CD4-positive, CD25-positive, alpha-beta regulatory T cell (primary cell): ENCODE measurements at regions not wholly inside any gene's neighbourhood (a gene's known extent, or its start where the extent isn't known, plus 50 kb on each side); places are given as distances from the start of the nearest gene placed in this dataset.
"Not testable (repeated sequence)": the region's sequence is repeated elsewhere in the genome, so short reads cannot be mapped to it uniquely, and the experiment has no call there.

Experiments
- ATAC-seq, 2 donors: fragments of 150-1000 bp; cut with Tn5 transposase; one replicate each; pipeline ENCODE4 v1.10.0; 2021; ENCODE audit warnings: low read depth in 2 of 2, moderate number of reproducible peaks in 2 of 2, moderate library complexity in 1 of 2
- DNase-seq, 3 donors: peaks; one replicate each; pipeline versions ENCODE4 v3.0.0 to v3.0.0-alpha.2; 2012 to 2022; ENCODE audit warnings: mixed read lengths in 1 of 3
- H3K27ac ChIP-seq: one replicate; pipeline ENCODE4 v1.7.0; 2013; ENCODE audit warnings: mild to moderate bottlenecking, low read length; ENCODE audit not compliant: insufficient read depth, poor library complexity, severe bottlenecking
- H3K27me3 ChIP-seq: one replicate; pipeline ENCODE4 v1.7.0; 2013; ENCODE audit warnings: low read length; ENCODE audit not compliant: control insufficient read depth, insufficient read depth
- H3K36me3 ChIP-seq: one replicate; pipeline ENCODE4 v1.7.0; 2013; ENCODE audit warnings: mild to moderate bottlenecking, low read length, moderate library complexity; ENCODE audit not compliant: control insufficient read depth, insufficient read depth
- H3K4me1 ChIP-seq: 2 replicates; pipeline ENCODE4 v1.7.0; 2013; ENCODE audit warnings: mild to moderate bottlenecking, low read length; ENCODE audit not compliant: insufficient read depth, control insufficient read depth, poor library complexity, severe bottlenecking
- H3K4me3 ChIP-seq: one replicate; pipeline ENCODE4 v1.7.0; 2013; ENCODE audit warnings: low read depth, mild to moderate bottlenecking, low read length, moderate library complexity
- H3K9me3 ChIP-seq, 2 experiments: 1 replicate in 1 of 2; 2 replicates in 1 of 2; pipeline ENCODE4 v1.7.0; 2013; ENCODE audit warnings: low read length in 2 of 2, mild to moderate bottlenecking in 1 of 2, moderate library complexity in 1 of 2; ENCODE audit not compliant: control insufficient read depth in 2 of 2
- H3K27ac Mint-ChIP-seq, 3 donors: one replicate each; pipeline ENCODE4 v1.8.0; 2020 to 2022; ENCODE audit warnings: mild to moderate bottlenecking in 3 of 3, mixed read lengths in 3 of 3, moderate library complexity in 2 of 3
- H3K27me3 Mint-ChIP-seq: one replicate; pipeline ENCODE4 v1.8.0; 2022; ENCODE audit warnings: mild to moderate bottlenecking, mixed read lengths
- H3K36me3 Mint-ChIP-seq: one replicate; pipeline ENCODE4 v1.8.0; 2020; ENCODE audit warnings: mixed read lengths
- H3K4me1 Mint-ChIP-seq, 4 donors: one replicate each; pipeline ENCODE4 v1.8.0; 2020 to 2022; ENCODE audit warnings: mixed read lengths in 4 of 4, mild to moderate bottlenecking in 1 of 4
- H3K4me3 Mint-ChIP-seq, 4 donors: one replicate each; pipeline ENCODE4 v1.8.0; 2020 to 2022; ENCODE audit warnings: mild to moderate bottlenecking in 4 of 4, mixed read lengths in 4 of 4, moderate library complexity in 3 of 4
- H3K9me3 Mint-ChIP-seq, 7 donors: one replicate each; pipeline ENCODE4 v1.8.0; 2020 to 2022; ENCODE audit warnings: mixed read lengths in 7 of 7, mild to moderate bottlenecking in 3 of 7, moderate library complexity in 2 of 7

DNA sequence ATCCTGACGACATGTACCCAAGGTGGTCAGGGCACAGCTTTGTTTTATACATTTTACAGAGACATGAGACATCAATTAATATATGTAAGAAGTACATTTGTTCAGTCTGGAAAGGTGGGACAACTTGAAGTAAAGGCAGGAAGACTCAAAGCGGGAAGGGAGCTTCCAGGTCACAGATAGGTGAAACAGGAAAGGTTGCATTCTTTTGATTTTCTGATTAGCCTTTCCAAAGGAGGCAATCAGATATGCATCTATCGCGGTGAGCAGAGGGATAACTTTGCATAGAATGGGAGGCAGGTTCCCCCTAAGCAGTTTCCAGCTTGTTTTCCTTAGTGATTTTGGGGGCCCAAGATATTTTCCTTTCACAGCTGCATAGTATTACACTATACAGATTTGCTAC lies 358.4 kb downstream of the GLUD2 start:
- Histone ChIP-seq H3K27me3 (no peaks in the 10 kb centered on the region), H3K9me3 (no peaks in the 10 kb centered on the region), H3K36me3 (no peaks in the 10 kb centered on the region), H3K27ac (no peak overlapping the region), H3K4me3 (no peak overlapping the region), H3K4me1 (no peaks in the 10 kb centered on the region)
- H3K4me1 Mint-ChIP-seq = no peaks in the 10 kb centered on the region
- H3K36me3 Mint-ChIP-seq = no peaks in the 10 kb centered on the region
- no peak overlapping the region for H3K27ac Mint-ChIP-seq
- DNase-seq = no peak
- H3K27me3 Mint-ChIP-seq = no peaks in the 10 kb centered on the region
- peaks cover 0 to 3% (median 0%) of the 10 kb centered on the region in 7 donors for H3K9me3 Mint-ChIP-seq
- no peak for ATAC-seq
- no peak overlapping the region for H3K4me3 Mint-ChIP-seq

- ATAC-seq (no peak), DNase-seq (no peak)
- Mint-ChIP-seq H3K4me3 (no peak overlapping the region), H3K4me1 (no peaks in the 10 kb centered on the region), H3K9me3 (peaks cover 0 to 5% (median 0%) of the 10 kb centered on the region in 7 donors), H3K36me3 (no peaks in the 10 kb centered on the region), H3K27ac (no peak overlapping the region), H3K27me3 (no peaks in the 10 kb centered on the region)
- H3K4me3 ChIP-seq = no peak overlapping the region
- no peaks in the 10 kb centered on the region for H3K9me3 ChIP-seq
- H3K27me3 ChIP-seq = no peaks in the 10 kb centered on the region
- no peak overlapping the region for H3K27ac ChIP-seq
- H3K4me1 ChIP-seq = no peaks in the 10 kb centered on the region
- H3K36me3 ChIP-seq = no peaks in the 10 kb centered on the region
Observed at GRCh38 chrX:121407627-121408026, 360.2 kb downstream of the GLUD2 start.

- H3K4me3 Mint-ChIP-seq, H3K4me3 ChIP-seq, ATAC-seq, H3K4me1 Mint-ChIP-seq, H3K36me3 Mint-ChIP-seq, H3K27ac Mint-ChIP-seq, DNase-seq, H3K9me3 Mint-ChIP-seq, H3K36me3 ChIP-seq, H3K9me3 ChIP-seq, H3K27me3 Mint-ChIP-seq, H3K27me3 ChIP-seq, H3K4me1 ChIP-seq, H3K27ac ChIP-seq: not testable (repeated sequence)
Observed at GRCh38 chrX:121431514-121431913, 384.1 kb downstream of the GLUD2 start.

- Mint-ChIP-seq H3K4me1 (no peaks in the 10 kb centered on the region), H3K27ac (no peak overlapping the region), H3K4me3 (no peak overlapping the region), H3K36me3 (no peaks in the 10 kb centered on the region), H3K27me3 (no peaks in the 10 kb centered on the region), H3K9me3 (peaks cover 0 to 5% (median 0%) of the 10 kb centered on the region in 7 donors)
- DNase-seq = no peak
- Histone ChIP-seq H3K4me1 (no peaks in the 10 kb centered on the region), H3K9me3 (no peaks in the 10 kb centered on the region), H3K27ac (no peak overlapping the region), H3K27me3 (no peaks in the 10 kb centered on the region), H3K36me3 (no peaks in the 10 kb centered on the region), H3K4me3 (no peak overlapping the region)
- ATAC-seq = no peak
Observed at GRCh38 chrX:121433289-121433688, 385.9 kb downstream of the GLUD2 start.

DNA sequence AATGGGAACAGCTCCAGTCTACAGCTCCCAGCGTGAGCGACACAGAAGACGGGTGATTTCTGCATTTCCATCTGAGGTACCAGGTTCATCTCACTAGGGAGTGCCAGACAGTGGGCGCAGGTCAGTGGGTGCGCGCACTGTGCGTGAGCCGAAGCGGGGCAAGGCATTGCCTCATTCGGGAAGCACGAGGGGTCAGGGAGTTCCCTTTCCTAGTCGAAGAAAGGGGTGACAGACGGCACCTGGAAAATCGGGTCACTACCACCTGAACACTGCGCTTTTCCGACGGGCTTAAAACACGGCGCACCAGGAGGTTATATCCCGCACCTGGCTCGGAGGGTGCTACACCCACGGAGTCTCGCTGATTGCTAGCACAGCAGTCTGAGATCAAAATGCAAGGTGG lies 390.3 kb downstream of the GLUD2 start:
- not testable (repeated sequence) for ATAC-seq, H3K36me3 ChIP-seq, H3K27ac Mint-ChIP-seq, H3K36me3 Mint-ChIP-seq, H3K4me1 Mint-ChIP-seq, H3K4me3 ChIP-seq, DNase-seq, H3K27ac ChIP-seq, H3K9me3 Mint-ChIP-seq, H3K27me3 ChIP-seq, H3K27me3 Mint-ChIP-seq, H3K4me1 ChIP-seq, H3K4me3 Mint-ChIP-seq, H3K9me3 ChIP-seq

DNA sequence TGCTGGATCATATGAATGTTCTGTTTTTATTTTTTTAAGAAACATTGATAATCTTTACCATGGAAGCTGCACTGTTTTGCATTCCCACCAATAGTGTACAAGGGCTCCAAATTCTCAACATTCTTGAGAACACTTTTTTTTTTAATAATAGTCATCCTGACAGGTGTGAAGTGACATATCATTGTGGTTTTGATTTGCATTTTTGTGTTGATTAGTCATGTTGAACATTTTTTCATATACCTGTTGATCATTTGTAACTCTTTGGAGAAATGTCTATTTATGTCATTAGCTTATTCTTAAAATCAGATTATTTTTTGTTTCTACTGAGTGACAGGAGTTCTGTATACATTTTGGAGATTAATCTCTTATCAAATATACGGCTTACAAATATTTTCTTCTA lies 408.5 kb downstream of the GLUD2 start:
- no peaks in the 10 kb centered on the region for H3K9me3 ChIP-seq
- Mint-ChIP-seq H3K27me3 (no peaks in the 10 kb centered on the region), H3K4me3 (no peak overlapping the region), H3K9me3 (peaks cover 0 to 2% (median 0%) of the 10 kb centered on the region in 7 donors), H3K27ac (no peak overlapping the region), H3K4me1 (no peaks in the 10 kb centered on the region), H3K36me3 (no peaks in the 10 kb centered on the region)
- H3K27me3 ChIP-seq = no peaks in the 10 kb centered on the region
- DNase-seq = no peak
- no peak for ATAC-seq
- no peak overlapping the region for H3K4me3 ChIP-seq
- no peak overlapping the region for H3K27ac ChIP-seq
- no peaks in the 10 kb centered on the region for H3K4me1 ChIP-seq
- H3K36me3 ChIP-seq = no peaks in the 10 kb centered on the region

GRCh38 chrX:121456315-121456714 lies 408.9 kb downstream of the GLUD2 start:
- ATAC-seq = no peak
- no peak for DNase-seq
- Mint-ChIP-seq H3K4me1 (no peaks in the 10 kb centered on the region), H3K36me3 (no peaks in the 10 kb centered on the region), H3K4me3 (no peak overlapping the region), H3K27ac (no peak overlapping the region), H3K9me3 (peaks cover 0 to 2% (median 0%) of the 10 kb centered on the region in 7 donors), H3K27me3 (no peaks in the 10 kb centered on the region)
- Histone ChIP-seq H3K36me3 (no peaks in the 10 kb centered on the region), H3K4me1 (no peaks in the 10 kb centered on the region), H3K9me3 (no peaks in the 10 kb centered on the region), H3K27me3 (no peaks in the 10 kb centered on the region), H3K27ac (no peak overlapping the region), H3K4me3 (no peak overlapping the region)

DNA sequence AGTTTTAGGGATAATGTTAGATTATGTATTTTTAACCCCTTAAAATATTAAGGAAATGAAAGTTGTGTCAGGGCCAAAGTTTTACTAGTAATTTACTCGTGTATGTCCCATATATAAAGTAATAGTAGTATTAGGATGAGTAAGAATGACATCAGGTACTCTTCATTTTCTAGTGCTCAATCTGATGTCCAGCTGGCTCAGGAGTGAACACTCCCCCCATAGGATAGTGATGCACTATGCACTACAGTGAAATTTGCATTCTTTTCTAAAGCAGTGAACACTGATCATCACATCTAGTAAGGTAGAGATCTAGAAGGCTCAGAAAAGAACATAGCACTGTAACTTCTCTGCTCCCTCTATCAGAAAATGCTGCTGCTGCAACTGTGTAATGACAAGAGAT lies 409.7 kb downstream of the GLUD2 start:
- no peaks in the 10 kb centered on the region for H3K36me3 ChIP-seq
- Mint-ChIP-seq H3K4me1 (no peaks in the 10 kb centered on the region), H3K27me3 (no peaks in the 10 kb centered on the region)

More for the DNA sequence above, 409.7 kb downstream of the GLUD2 start:
- Mint-ChIP-seq H3K9me3 (peaks cover 0 to 3% (median 0%) of the 10 kb centered on the region in 7 donors), H3K4me3 (no peak overlapping the region), H3K27ac (no peak overlapping the region), H3K36me3 (no peaks in the 10 kb centered on the region)
- no peak overlapping the region for H3K27ac ChIP-seq
- no peaks in the 10 kb centered on the region for H3K4me1 ChIP-seq
- no peaks in the 10 kb centered on the region for H3K27me3 ChIP-seq
- no peaks in the 10 kb centered on the region for H3K9me3 ChIP-seq
- H3K4me3 ChIP-seq = no peak overlapping the region
- DNase-seq (no peak), ATAC-seq (no peak)
